ENCODE measurements at regions not wholly inside any gene's neighbourhood (a gene's known extent, or its start where the extent isn't known, plus 50 kb on each side); places are given as distances from the start of the nearest gene placed in this dataset.

GRCh38 chr4:64503945-64504675, 94.9 kb upstream of the TECRL start:
- TF ChIP-seq ATF2 (CRISPR knock-in tag; IDR thresholded peaks at IDR 0.05; ENCODE audit: borderline replicate concordance, low read depth) (no peak), ZNF423 (CRISPR knock-in tag; IDR thresholded peaks at IDR 0.05) (no peak)
